GDM1 (cell line): ENCODE measurements at regions not wholly inside any gene's neighbourhood (a gene's known extent, or its start where the extent isn't known, plus 50 kb on each side); places are given as distances from the start of the nearest gene placed in this dataset.
"Not testable (repeated sequence)": the region's sequence is repeated elsewhere in the genome, so short reads cannot be mapped to it uniquely, and the experiment has no call there.

Experiments used
- DNase-seq: peaks from one replicate; lab custom pipeline; 2025; lab: John Stamatoyannopoulos, UW

DNA sequence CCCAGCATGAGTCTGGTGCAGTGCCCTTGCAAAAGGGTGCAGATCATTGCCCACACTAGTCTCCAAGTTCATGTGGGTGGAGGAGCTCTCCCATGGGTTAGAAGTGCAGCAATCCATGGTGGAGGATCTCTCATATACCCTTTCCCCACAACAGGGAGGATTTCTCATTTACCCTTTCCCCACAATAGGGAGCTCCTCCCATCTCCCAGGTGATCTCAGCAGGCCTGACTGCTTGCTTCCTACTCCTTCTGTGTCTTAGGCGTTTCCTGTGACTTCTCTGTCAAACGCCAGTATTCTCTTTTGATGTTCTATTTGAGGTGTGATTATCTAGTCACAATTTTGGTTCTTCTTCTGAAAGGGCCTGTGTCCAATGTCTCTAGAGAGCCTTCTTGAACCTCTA lies 133.8 kb upstream of the RFX3 start:
- DNase-seq: no peak

DNA sequence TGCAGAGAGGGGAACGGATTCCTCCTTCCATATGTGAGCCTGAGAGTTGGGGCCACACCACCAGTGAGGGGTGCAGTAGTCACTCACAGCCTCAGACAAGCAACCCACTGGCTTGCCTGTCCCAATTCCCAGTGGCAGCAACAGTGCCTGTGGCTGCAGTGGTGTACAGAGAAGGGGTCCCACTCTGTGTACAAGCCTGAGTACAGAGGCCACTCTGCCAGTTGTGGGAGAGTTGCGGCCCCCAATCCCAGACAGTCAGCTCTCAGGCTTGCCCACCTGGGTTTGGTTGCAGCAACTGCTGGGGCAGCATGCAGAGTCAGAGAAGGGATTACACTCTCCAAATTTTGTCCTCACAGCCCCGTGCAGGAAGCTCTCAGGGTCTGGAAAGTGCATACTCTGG lies 133.2 kb upstream of the RFX3 start:
- no peak for DNase-seq

GRCh38 chr9:3656224-3656623 lies 130.4 kb upstream of the RFX3 start:
- DNase-seq: no peak

- DNase-seq: no peak
Measured at GRCh38 chr9:3650994-3651622, 125.3 kb upstream of the RFX3 start.

DNA sequence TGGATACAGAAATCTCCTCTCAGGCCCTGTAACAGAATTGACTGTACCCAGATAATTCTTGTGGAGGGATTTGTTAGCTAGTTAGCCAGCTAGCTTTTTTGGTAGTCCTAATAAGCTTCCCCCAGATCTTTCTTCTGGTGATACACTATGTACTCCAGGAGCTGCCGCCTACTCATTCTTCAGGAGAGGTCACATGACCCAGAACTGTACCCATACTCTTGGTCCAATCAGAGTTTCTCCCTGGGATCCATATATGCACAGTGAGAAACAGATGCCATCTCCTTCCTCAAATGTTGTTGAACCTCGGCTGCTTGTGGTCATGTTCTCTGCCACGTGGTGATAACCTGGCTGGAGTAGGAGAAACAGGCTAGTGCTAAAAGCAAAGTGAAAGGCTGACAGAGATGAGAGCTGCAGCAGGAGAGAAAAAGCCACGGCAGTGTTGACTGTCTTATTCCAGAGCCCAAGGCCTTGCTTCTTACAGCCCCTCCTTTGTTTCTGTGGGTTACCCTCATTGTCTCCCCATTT lies 123.0 kb upstream of the RFX3 start:
- DNase-seq: peak; percentile 17

GRCh38 chr9:3648266-3648665 lies 122.5 kb upstream of the RFX3 start:
- DNase-seq: no peak

DNA sequence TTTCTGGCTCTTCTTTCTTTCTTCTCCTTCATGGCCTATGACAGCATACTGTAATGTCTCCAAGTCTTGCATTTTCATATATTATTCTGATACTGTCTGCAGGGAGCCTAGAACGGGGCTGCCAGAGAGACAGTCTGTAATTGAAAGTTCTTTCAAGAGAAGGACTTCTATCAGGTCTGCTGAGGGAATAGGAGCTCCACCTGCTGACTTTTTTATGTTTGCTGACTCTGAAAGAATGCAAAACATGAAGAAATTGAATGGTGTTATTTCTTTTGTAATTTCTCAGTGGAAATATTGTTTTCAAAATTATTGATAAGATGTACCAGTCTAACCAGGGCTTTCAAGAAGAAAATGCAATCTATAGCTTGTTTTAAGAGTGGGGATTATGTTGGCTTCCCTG lies 121.9 kb upstream of the RFX3 start:
- DNase-seq: no peak

GRCh38 chr9:3646226-3646625 lies 120.4 kb upstream of the RFX3 start:
- DNase-seq: no peak

GRCh38 chr9:3642075-3642474 lies 116.3 kb upstream of the RFX3 start:
- DNase-seq: not testable (repeated sequence)

DNA sequence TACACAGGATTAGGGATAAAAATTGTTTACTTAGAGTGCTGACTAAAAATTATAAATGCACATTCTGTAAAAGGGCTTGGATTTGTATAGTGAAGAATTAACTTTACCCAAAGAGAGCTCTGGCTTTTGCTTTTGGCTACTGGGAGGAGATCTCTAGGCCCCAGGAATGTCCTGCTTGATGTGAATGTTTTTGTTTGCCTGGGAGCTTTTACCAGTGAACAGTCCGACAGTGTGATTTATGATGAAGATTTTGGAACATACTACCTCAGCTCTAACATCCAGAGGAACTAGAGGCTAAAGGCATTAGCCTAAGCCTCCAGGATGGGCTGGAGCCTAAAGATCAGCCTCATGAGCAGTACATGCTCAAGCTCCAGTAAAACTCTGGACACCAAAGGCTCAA lies 103.7 kb upstream of the RFX3 start:
- DNase-seq: no peak

DNA sequence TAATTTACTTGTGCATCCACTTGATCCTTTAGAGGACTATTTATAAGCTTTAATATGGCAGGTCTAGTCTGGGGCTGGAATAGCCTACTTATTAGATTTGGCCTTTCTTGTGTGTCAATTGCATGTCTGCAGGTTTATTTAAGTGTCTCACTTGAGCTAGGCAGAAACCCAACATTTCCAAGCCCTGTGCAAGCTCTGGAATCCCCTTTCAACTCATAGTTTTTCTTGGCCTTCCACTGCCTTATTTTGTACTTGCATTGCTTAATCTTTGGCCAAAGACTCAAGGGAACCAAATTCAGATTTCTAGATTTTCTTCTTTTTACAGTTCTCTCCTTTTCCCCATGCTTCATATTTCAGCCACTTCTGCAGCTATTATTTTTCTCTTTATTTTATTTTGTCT lies 102.4 kb upstream of the RFX3 start:
- no peak for DNase-seq

- no peak for DNase-seq
Measured at GRCh38 chr9:3608011-3608410, 82.2 kb upstream of the RFX3 start.

DNA sequence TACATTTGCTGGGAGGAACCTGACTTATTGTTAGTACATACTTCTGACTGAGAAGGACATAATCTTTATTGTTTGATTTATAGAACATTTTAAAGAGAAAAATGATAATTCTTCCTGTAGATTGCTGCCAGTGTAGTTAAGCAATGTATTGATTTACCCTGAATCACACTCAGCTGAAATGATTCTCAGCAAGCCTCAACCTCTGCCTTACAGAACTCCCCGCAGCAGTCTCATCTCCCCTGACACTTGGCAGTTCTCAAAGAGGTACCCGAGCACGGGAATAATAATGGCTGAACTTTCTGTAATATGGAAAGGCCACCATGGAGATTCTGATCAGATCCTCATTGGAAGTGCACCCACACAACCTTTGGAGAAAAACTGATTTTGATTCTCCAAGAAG lies 74.9 kb upstream of the RFX3 start:
- DNase-seq: no peak

- no peak for DNase-seq
Measured at GRCh38 chr9:3597792-3598191, 72.0 kb upstream of the RFX3 start.

DNA sequence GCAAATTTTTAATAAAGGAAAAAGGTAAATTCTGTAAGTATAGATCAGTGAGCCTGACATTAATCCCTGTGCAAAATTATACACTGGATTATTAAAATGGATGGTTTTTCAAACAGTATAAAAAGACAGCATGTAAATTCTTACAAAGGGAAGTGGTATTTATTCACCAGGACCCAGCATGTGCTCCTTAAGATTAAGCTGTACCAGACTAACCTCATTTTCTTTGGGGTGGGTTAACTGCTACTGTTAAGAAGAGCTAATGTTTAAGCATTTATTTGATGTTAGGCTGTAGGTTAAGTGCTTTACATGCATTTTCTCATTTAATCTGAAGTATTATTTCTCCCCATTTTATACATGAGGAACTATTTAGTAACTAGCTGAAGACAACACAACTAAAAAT lies 60.3 kb upstream of the RFX3 start:
- peak; percentile 11 for DNase-seq

DNA sequence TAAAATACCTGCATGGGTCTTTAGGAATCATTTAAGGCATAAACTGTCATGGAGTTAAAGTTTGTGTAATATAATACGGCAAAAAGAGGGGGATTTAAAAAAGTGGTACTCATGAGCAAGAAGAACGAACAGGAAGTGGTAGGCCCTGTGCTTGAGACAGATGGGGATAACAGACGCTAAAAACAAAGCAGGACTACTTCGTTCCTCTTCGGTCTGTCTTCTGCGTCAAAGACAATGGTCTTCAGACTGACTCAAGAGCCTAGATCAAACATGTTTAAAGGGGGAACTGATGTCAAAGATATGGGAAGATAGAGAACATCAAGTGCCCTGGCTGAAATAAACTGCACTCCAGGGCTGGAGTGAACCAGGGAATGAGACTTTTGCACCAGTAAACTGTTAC lies 59.8 kb upstream of the RFX3 start:
- DNase-seq: peak; percentile 45

GRCh38 chr9:3578786-3579185 lies 53.0 kb upstream of the RFX3 start:
- DNase-seq: no peak

DNA sequence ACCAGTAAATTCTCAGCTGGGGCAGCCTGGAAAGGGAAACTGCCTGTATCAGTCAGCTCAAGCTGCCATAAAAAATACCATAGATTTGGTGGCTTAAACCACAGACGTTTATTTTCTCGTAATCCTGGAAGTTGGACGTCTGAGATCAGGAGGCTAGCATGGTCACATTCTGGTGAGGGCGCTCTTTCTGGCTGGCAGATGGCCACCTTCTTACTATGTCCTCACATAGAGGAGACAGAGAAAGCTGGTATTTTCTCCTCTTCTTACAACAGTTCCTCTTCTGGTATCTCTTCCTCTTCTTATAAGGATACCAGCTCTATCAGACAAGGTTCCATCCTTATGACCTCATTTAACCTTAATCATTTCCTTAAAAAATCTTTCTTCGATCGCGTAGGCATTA lies 50.5 kb upstream of the RFX3 start:
- peak; percentile 27 for DNase-seq

GRCh38 chr9:3575821-3576220 lies 50.0 kb upstream of the RFX3 start:
- no peak for DNase-seq
